DMS79 treated with DMSO at 0.1 percent for 48 hours (cell line): ENCODE measurements at regions not wholly inside any gene's neighbourhood (a gene's known extent, or its start where the extent isn't known, plus 50 kb on each side); places are given as distances from the start of the nearest gene placed in this dataset.

Experiments
- DNase-seq: peaks from one replicate; lab custom pipeline; 2025; lab: John Stamatoyannopoulos, UW

DNA sequence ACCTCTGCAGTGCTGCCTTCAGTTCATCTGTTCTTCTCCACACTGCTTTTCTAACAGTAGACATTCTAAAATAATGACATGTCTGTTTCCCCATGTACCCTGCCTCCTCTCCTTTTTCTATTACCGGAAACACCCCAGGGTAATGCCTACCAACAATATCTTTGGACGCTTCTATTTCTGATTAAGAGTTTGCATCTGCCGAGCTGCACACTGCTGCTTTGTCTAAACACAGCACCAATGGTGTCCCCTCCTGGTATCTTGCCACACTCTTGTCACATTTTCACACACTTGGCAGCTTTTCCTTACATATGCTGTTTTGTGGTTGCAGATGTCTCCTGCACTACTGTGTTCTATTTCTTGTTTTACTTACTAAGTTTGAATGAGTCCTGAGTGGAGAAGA, 288.8 kb downstream of the GRIA2 start:
- no peak for DNase-seq

DNA sequence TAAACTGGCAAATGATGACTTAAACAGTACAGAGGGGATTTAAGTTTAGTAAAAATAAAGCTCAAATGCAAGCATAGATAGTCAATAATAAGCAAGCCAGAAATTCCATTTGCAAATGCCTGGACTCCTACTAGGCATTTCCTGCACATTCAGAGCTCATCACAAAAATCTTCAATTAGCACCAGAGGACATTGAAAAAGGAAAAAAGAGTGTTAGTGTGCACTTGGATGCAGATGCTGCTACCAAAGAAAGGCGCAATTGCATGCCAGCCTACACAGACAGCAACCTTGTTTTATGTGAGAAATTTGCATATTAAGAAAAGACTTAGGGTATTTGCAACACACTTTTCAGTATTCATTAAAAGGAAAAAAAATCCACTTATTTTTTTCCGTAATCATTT, 282.1 kb downstream of the GRIA2 start:
- DNase-seq = no peak

GRCh38 chr4:157459785-157460184, 239.3 kb downstream of the GRIA2 start:
- no peak for DNase-seq

DNA sequence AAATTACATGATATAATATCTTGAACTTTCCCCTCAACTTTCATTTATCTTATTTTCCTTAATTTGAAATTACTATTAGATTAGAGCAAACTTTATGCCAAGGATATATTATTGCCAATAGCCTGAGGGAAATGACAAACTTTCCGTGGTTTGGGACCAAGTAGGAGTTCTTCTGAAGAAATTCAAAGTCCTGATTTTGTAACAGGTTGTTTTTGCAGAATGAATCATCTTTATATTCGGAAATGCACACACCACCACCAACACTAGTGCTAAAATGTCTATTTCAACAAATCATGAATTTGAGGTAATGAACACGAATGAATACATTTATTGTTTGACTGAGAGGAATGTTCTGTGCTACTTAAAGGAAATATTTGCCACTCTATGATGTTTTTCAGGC, 226.7 kb downstream of the GRIA2 start:
- DNase-seq = no peak

DNA sequence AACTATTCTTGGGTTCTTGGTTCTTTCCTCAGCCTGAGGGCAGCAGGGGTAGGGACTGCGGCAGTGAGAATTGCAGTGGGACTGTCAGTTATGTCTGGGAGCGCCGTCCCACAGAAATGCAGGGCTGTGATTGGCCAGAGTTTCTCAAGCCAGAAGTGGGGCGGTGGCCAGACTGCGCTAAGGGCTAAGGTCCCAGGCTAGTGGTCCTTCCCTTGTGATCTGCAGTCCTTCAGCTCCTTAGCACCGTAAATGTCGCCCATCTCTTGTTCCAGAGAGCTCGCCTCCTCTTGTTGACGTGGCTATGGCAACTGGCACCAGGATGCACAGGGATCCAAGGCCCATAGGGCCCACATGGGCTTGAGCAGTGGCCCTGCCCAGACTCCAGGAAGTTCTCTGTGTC, 223.5 kb downstream of the GRIA2 start:
- no peak for DNase-seq

DNA sequence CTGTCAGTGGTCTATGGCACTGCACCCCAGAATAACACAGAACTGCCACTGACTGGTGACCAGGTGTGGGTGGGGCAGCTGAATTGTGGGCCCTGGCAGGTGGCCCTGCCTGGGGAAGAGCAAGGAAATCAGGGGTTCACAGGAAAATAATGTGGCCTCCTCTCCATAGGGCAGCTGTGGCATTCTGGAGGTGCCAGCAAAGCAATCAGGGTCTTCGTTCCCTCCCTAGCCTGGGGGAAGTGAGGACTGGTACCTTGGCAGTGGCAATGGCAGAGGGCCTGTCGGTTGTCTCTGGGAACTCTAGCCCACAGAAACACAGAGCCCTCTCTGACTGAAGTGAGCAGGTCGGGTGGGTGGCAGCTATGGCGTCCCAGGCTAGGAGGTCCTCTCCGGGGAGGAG, 223.0 kb downstream of the GRIA2 start:
- DNase-seq = no peak

DNA sequence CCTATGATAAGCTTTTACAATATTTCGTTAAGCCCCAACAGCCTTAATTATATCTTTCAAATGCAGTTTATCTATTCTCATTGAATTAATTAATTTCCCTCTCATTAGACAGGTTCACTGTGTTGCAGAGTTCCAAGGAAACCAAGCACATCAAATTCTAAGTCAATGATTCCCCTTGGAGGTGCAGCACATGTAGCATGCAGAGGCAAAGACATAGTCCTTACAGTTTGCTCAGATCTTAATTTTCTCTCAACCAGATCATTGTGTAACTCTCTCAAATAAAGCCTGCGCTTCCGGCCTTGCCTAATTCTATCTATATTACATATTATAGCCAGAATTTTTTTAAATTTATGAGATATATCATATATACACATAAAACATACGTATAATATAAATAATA, 205.4 kb downstream of the GRIA2 start:
- DNase-seq = no peak

DNA sequence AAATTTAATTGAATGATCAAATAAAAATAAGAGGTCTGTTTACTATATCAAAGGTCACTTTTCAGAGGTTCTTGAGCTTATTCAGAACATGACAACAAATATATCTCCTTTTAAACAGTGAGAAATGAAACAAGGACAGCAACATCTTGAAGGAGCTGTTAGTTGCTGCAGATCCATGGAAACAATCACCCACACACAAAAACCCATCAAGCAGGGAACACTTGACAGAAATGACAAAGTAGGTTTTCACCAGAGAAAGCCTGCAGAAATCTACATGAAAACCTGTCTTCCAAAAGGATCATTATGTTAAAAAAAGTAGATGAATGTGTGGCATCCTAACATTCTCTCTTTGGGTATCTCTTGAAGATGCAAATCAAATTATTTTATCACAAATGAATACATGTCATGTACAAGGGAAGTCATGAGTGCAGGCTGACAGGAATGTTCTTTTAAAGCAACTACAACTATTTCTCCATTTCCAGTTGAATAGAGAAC, 203.0 kb downstream of the GRIA2 start:
- DNase-seq = no peak

- no peak for DNase-seq
Observed at GRCh38 chr4:157421365-157421764, 200.8 kb downstream of the GRIA2 start.
